ENCODE measurements at regions not wholly inside any gene's neighbourhood (a gene's known extent, or its start where the extent isn't known, plus 50 kb on each side); places are given as distances from the start of the nearest gene placed in this dataset.

GRCh38 chr12:105864316-105864715 lies 274.4 kb downstream of the NUAK1 start:
- H3K4me3 ChIP-seq (ENCODE audit: low read depth, low read length), result no peak overlapping the region
- TF ChIP-seq CTCF (IDR thresholded peaks at IDR 0.05; ENCODE audit: borderline replicate concordance, insufficient read depth, low read depth, low read length), result no peak

- TF ChIP-seq CTCF (IDR thresholded peaks at IDR 0.05; ENCODE audit: borderline replicate concordance, insufficient read depth, low read depth, low read length), result no peak
- H3K4me3 ChIP-seq (ENCODE audit: low read depth, low read length), result no peak overlapping the region
Measured at GRCh38 chr12:105864901-105865300, 273.9 kb downstream of the NUAK1 start.

- no peak for TF ChIP-seq CTCF (IDR thresholded peaks at IDR 0.05; ENCODE audit: borderline replicate concordance, insufficient read depth, low read depth, low read length)
Measured at GRCh38 chr12:105865886-105866285, 272.9 kb downstream of the NUAK1 start.

GRCh38 chr12:105874121-105874520 lies 264.6 kb downstream of the NUAK1 start:
- no peak overlapping the region for H3K4me3 ChIP-seq (ENCODE audit: low read depth, low read length)
- TF ChIP-seq CTCF (IDR thresholded peaks at IDR 0.05; ENCODE audit: borderline replicate concordance, insufficient read depth, low read depth, low read length), result no peak

More at GRCh38 chr12:105865886-105866285, 272.9 kb downstream of the NUAK1 start:
- no peak overlapping the region for H3K4me3 ChIP-seq (ENCODE audit: low read depth, low read length)

GRCh38 chr12:105876396-105876927 lies 262.3 kb downstream of the NUAK1 start:
- TF ChIP-seq CTCF (IDR thresholded peaks at IDR 0.05; ENCODE audit: borderline replicate concordance, insufficient read depth, low read depth, low read length), result no peak
- no peak overlapping the region for H3K4me3 ChIP-seq (ENCODE audit: low read depth, low read length)

GRCh38 chr12:105878964-105879363 lies 259.8 kb downstream of the NUAK1 start:
- no peak overlapping the region for H3K4me3 ChIP-seq (ENCODE audit: low read depth, low read length)
- TF ChIP-seq CTCF (IDR thresholded peaks at IDR 0.05; ENCODE audit: borderline replicate concordance, insufficient read depth, low read depth, low read length), result no peak

GRCh38 chr12:105880824-105881388 lies 257.8 kb downstream of the NUAK1 start:
- no peak overlapping the region for H3K4me3 ChIP-seq (ENCODE audit: low read depth, low read length)
- TF ChIP-seq CTCF (IDR thresholded peaks at IDR 0.05; ENCODE audit: borderline replicate concordance, insufficient read depth, low read depth, low read length), result no peak
